Neuron (in vitro differentiated cells): ENCODE measurements at regions not wholly inside any gene's neighbourhood (a gene's known extent, or its start where the extent isn't known, plus 50 kb on each side); places are given as distances from the start of the nearest gene placed in this dataset.
"Not testable (repeated sequence)": the region's sequence is repeated elsewhere in the genome, so short reads cannot be mapped to it uniquely, and the experiment has no call there.

ENCODE experiments used
- H2AFZ ChIP-seq: one replicate; pipeline ENCODE4 v1.6.1; 2013; ENCODE audit warnings: low read depth, mild to moderate bottlenecking, inconsistent platforms, low read length, moderate library complexity
- H3K27me3 ChIP-seq: one replicate; pipeline ENCODE4 v1.6.1; 2013; ENCODE audit warnings: low read length; ENCODE audit not compliant: insufficient read depth
- H3K36me3 ChIP-seq: one replicate; pipeline ENCODE4 v1.6.1; 2013; ENCODE audit warnings: low read length; ENCODE audit not compliant: insufficient read depth
- H3K4me1 ChIP-seq: one replicate; pipeline ENCODE4 v1.6.1; 2013; ENCODE audit warnings: low read length; ENCODE audit not compliant: insufficient read depth
- H3K4me3 ChIP-seq: 2 replicates; pipeline ENCODE4 v1.5.1; 2013; ENCODE audit warnings: mild to moderate bottlenecking, low read length, moderate library complexity
- H3K9me3 ChIP-seq: one replicate; pipeline ENCODE4 v1.6.1; 2013; ENCODE audit warnings: low read length

GRCh38 chr18:29838961-29839360, 1203.6 kb downstream of the DSC3 start:
- H3K9me3 ChIP-seq, H2AFZ ChIP-seq, H3K36me3 ChIP-seq, H3K27me3 ChIP-seq, H3K4me3 ChIP-seq: not testable (repeated sequence)
- peaks cover 12% of the 10 kb centered on the region for H3K4me1 ChIP-seq

GRCh38 chr18:29838556-29838955, 1204.0 kb downstream of the DSC3 start:
- Histone ChIP-seq H3K9me3 (peaks cover 3% of the 10 kb centered on the region), H3K4me3 (no peak overlapping the region), H3K4me1 (peaks cover 12% of the 10 kb centered on the region), H2AFZ (no peak overlapping the region), H3K36me3 (no peaks in the 10 kb centered on the region), H3K27me3 (no peaks in the 10 kb centered on the region)

GRCh38 chr18:29823671-29824070, 1218.9 kb downstream of the DSC3 start:
- Histone ChIP-seq H3K36me3 (no peaks in the 10 kb centered on the region), H3K27me3 (no peaks in the 10 kb centered on the region), H3K9me3 (no peaks in the 10 kb centered on the region), H3K4me1 (no peaks in the 10 kb centered on the region), H2AFZ (no peak overlapping the region), H3K4me3 (no peak overlapping the region)

- H3K4me1 ChIP-seq: no peaks in the 10 kb centered on the region
- H3K27me3 ChIP-seq: no peaks in the 10 kb centered on the region
- H3K9me3 ChIP-seq: no peaks in the 10 kb centered on the region
- H3K4me3 ChIP-seq: no peak overlapping the region
- H2AFZ ChIP-seq: no peak overlapping the region
- H3K36me3 ChIP-seq: no peaks in the 10 kb centered on the region
These were observed 1221.0 kb downstream of the DSC3 start for GRCh38 chr18:29821544-29821943.

- Histone ChIP-seq H3K4me1 (no peaks in the 10 kb centered on the region), H3K4me3 (no peak overlapping the region), H3K9me3 (no peaks in the 10 kb centered on the region), H3K27me3 (no peaks in the 10 kb centered on the region), H3K36me3 (no peaks in the 10 kb centered on the region), H2AFZ (no peak overlapping the region)
These were observed 1231.0 kb downstream of the DSC3 start for GRCh38 chr18:29811519-29811918.

- Histone ChIP-seq H2AFZ (no peak overlapping the region), H3K4me1 (peaks cover 8% of the 10 kb centered on the region), H3K9me3 (no peaks in the 10 kb centered on the region), H3K27me3 (no peaks in the 10 kb centered on the region), H3K36me3 (no peaks in the 10 kb centered on the region), H3K4me3 (no peak overlapping the region)
These were observed 1261.7 kb downstream of the DSC3 start for GRCh38 chr18:29780816-29781215.

- no peak overlapping the region for H3K4me3 ChIP-seq
- H3K27me3 ChIP-seq: no peaks in the 10 kb centered on the region
- H3K9me3 ChIP-seq: no peaks in the 10 kb centered on the region
- peaks cover 8% of the 10 kb centered on the region for H3K4me1 ChIP-seq
- H3K36me3 ChIP-seq: no peaks in the 10 kb centered on the region
- H2AFZ ChIP-seq: no peak overlapping the region
These were observed 1263.4 kb downstream of the DSC3 start for GRCh38 chr18:29779096-29779495.

GRCh38 chr18:29753379-29753778, 1289.2 kb downstream of the DSC3 start:
- Histone ChIP-seq H2AFZ (peak overlapping the region; percentile 3), H3K4me1 (no peaks in the 10 kb centered on the region), H3K27me3 (no peaks in the 10 kb centered on the region), H3K9me3 (no peaks in the 10 kb centered on the region), H3K36me3 (no peaks in the 10 kb centered on the region), H3K4me3 (no peak overlapping the region)

- no peaks in the 10 kb centered on the region for H3K9me3 ChIP-seq
- no peaks in the 10 kb centered on the region for H3K36me3 ChIP-seq
- no peaks in the 10 kb centered on the region for H3K27me3 ChIP-seq
- no peak overlapping the region for H3K4me3 ChIP-seq
- no peaks in the 10 kb centered on the region for H3K4me1 ChIP-seq
- no peak overlapping the region for H2AFZ ChIP-seq
These were observed 1292.8 kb downstream of the DSC3 start for GRCh38 chr18:29749704-29750103.

GRCh38 chr18:29741461-29741860, 1301.1 kb downstream of the DSC3 start:
- H3K9me3 ChIP-seq: no peaks in the 10 kb centered on the region
- H3K4me1 ChIP-seq: no peaks in the 10 kb centered on the region
- H2AFZ ChIP-seq: no peak overlapping the region
- no peaks in the 10 kb centered on the region for H3K36me3 ChIP-seq
- no peaks in the 10 kb centered on the region for H3K27me3 ChIP-seq
- no peak overlapping the region for H3K4me3 ChIP-seq

- Histone ChIP-seq H2AFZ (no peak overlapping the region), H3K4me1 (no peaks in the 10 kb centered on the region), H3K9me3 (no peaks in the 10 kb centered on the region), H3K4me3 (no peak overlapping the region), H3K27me3 (no peaks in the 10 kb centered on the region), H3K36me3 (no peaks in the 10 kb centered on the region)
These were observed 1304.9 kb downstream of the DSC3 start for GRCh38 chr18:29737620-29738019.

- H3K4me3 ChIP-seq: no peak overlapping the region
- no peaks in the 10 kb centered on the region for H3K9me3 ChIP-seq
- no peak overlapping the region for H2AFZ ChIP-seq
- H3K4me1 ChIP-seq: no peaks in the 10 kb centered on the region
- no peaks in the 10 kb centered on the region for H3K36me3 ChIP-seq
- H3K27me3 ChIP-seq: no peaks in the 10 kb centered on the region
These were observed 1305.4 kb downstream of the DSC3 start for GRCh38 chr18:29737190-29737589.

- H3K36me3 ChIP-seq: no peaks in the 10 kb centered on the region
- H3K4me1 ChIP-seq: no peaks in the 10 kb centered on the region
- no peaks in the 10 kb centered on the region for H3K9me3 ChIP-seq
- H3K4me3 ChIP-seq: no peak overlapping the region
- H3K27me3 ChIP-seq: no peaks in the 10 kb centered on the region
- H2AFZ ChIP-seq: no peak overlapping the region
These were observed 1312.5 kb downstream of the DSC3 start for GRCh38 chr18:29730073-29730472.

- H3K36me3 ChIP-seq: no peaks in the 10 kb centered on the region
- no peak overlapping the region for H3K4me3 ChIP-seq
- H3K27me3 ChIP-seq: no peaks in the 10 kb centered on the region
- H2AFZ ChIP-seq: no peak overlapping the region
- H3K4me1 ChIP-seq: no peaks in the 10 kb centered on the region
- no peaks in the 10 kb centered on the region for H3K9me3 ChIP-seq
These were observed 1315.9 kb downstream of the DSC3 start for GRCh38 chr18:29726646-29727045.
